NCI-H748 (cell line): ENCODE measurements at regions not wholly inside any gene's neighbourhood (a gene's known extent, or its start where the extent isn't known, plus 50 kb on each side); places are given as distances from the start of the nearest gene placed in this dataset.
A peak's percentile ranks its signal among the peaks of the same experiment; 100 is the strongest.

Experiments used
- DNase-seq: peaks from one replicate; lab custom pipeline; 2025; ENCODE audit not compliant: unreplicated experiment; lab: John Stamatoyannopoulos, UW

- DNase-seq = no peak
These were observed 390.1 kb downstream of the ZFHX3 start for GRCh38 chr16:72657791-72658190.

DNA sequence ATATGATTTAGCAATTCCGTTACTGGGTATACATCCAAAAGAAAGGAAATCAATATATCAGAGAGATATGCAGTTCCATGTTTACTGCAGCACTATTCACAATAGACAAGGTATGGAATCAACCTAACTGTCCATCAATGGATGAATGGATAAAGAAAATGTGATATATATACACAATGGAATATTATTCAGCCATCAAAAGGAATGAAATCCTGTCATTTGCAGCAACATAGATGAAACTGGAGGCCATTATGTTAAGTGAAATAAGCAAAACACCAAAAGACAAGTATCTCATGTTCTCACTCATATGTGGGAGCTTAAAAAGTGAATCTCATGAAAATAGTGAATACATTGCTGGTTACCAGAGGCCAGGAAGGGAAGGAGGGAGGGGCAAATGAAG, 390.8 kb downstream of the ZFHX3 start:
- no peak for DNase-seq

- DNase-seq = no peak
These were observed 393.4 kb downstream of the ZFHX3 start for GRCh38 chr16:72654535-72654934.

GRCh38 chr16:72649254-72649944, 398.5 kb downstream of the ZFHX3 start:
- no peak for DNase-seq

DNA sequence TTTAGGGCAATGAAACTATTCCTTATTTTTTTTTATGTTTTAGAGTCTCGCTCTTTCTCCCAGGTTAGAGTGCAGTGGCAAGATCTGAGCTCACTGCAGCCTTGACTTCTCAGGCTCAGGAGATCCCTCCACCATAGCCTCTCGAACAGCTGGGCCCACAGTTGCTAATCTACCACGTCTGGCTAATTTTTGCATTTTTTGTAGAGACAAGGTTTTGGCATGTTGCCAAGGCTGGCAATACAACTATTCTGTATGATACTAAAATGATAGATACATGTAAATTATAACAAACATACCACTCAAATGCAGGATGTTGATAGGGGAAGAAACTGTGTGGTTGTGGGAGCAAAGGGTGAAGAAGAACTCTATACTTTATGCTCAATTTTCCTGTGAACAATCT, 401.3 kb downstream of the ZFHX3 start:
- DNase-seq = no peak

- no peak for DNase-seq
These were observed 402.4 kb downstream of the ZFHX3 start for GRCh38 chr16:72645538-72645937.

DNA sequence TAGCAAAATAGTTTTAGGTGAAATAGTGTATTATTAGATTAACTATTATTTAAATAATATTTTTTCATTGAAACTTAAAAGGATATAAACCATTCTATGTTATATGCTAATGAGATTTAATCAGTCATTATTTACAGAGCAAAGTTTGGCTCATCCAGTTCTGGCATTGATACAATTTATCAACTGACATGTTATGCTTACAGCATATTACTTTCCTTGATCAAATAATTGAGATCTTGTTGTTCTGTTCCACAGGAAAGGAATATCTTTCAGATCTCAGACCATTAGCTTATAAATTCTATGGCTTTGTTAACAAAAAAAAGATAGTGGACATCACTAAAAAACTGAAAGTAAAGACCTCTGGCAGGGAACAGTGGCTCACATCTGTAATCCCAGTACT, 403.0 kb downstream of the ZFHX3 start:
- DNase-seq = no peak

DNA sequence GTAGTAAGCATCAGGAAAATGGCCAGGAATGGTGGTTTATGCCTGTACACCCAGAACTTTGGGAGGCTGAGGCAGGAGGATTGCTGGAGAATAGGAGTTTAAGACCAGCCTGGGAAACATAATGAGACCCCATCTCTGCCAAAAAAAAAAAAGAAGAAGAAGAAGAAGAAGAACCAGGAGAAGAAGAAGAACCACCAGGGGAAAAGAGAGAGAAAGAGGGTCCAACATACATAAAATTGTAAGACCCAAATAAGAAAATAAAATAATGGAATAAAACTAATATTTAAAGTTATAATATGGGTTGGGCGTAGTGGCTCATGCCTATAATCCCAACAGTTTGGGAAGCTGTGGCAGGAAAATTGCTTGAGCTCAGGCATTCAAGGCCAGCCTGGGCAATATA, 408.4 kb downstream of the ZFHX3 start:
- DNase-seq = no peak

GRCh38 chr16:72637306-72637705, 410.6 kb downstream of the ZFHX3 start:
- no peak for DNase-seq

- no peak for DNase-seq
These were observed 412.2 kb downstream of the ZFHX3 start for GRCh38 chr16:72635694-72636093.

GRCh38 chr16:72635104-72635503, 412.8 kb downstream of the ZFHX3 start:
- no peak for DNase-seq

GRCh38 chr16:72627182-72627896, 420.6 kb downstream of the ZFHX3 start:
- peak; percentile 24 for DNase-seq

DNA sequence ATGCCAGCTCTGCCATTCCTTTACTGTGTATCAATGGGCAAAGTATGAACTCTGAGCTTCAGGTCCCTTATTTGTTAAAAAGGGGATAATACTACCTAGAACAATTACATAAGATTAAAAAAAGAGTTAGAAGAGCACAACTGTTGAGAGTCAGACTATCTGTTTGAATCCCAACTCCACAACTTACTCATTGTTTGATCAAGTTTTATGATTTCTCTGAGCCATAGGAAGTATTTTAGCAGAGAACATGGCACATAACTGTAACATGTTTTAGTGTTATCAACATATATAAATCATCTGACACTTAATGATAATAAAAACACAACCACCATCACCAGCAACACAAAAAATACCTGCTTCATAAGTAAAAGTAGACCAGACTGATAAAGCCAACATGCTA, 421.3 kb downstream of the ZFHX3 start:
- DNase-seq = no peak

GRCh38 chr16:72621651-72622050, 426.3 kb downstream of the ZFHX3 start:
- no peak for DNase-seq

DNA sequence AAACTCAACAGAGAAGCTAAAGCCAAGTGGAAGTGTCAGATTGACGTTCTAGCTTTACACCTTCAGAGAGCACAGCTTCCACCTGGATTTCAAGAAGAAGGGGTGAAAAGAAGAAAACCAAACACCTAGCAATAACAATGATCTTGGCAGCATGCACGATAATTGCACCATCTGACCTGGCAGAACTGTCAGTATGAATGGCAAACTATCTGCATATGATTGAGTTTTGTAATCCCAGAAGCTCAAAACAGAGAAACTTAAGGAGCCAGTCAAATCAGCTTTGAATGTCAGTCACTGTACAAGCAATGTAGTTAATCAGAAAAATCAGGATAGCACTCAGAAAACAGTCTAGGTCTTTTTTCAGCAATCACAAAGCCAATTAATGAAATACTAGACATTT, 427.1 kb downstream of the ZFHX3 start:
- DNase-seq = no peak

GRCh38 chr16:72620348-72620747, 427.6 kb downstream of the ZFHX3 start:
- DNase-seq = no peak

DNA sequence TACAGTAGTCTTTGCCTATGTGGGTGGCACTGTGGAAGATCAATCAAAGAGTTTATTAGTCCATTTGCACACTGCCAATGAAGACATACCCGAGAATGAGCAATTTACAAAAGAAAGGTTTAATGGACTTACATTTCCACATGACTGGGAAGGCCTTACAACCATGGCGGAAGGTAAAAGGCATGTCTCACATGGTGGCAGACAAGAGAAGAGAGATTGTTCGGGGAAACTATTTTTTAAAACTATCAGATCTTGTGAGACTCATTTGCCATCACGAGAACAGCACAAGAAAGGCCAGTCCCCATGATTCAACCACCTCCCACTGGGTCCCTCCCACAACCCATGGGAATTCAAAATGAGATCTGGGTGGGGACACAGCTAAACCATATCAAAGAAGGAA, 432.1 kb downstream of the ZFHX3 start:
- DNase-seq = no peak

GRCh38 chr16:72612718-72613117, 435.2 kb downstream of the ZFHX3 start:
- no peak for DNase-seq

- no peak for DNase-seq
These were observed 435.7 kb downstream of the ZFHX3 start for GRCh38 chr16:72612256-72612655.

DNA sequence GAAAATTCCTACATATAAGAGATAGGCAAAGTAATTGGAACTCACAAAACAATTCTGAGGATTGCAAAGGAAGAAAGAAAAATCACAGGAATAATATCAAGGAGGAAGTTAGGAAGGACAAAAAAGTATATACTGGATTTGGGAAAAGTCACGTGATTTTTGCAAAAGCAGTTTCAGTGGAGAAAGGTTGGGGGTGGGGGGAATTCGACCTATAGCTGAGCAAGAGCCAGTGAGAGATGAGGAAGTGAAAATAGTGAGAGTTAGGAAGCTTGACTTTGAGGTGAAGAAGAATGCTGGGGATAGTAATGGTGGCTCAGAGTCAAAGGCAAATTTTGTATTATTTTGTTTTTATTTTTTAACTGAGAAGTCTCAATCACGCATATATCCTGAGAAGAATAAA, 438.0 kb upstream of the PMFBP1 start:
- no peak for DNase-seq

DNA sequence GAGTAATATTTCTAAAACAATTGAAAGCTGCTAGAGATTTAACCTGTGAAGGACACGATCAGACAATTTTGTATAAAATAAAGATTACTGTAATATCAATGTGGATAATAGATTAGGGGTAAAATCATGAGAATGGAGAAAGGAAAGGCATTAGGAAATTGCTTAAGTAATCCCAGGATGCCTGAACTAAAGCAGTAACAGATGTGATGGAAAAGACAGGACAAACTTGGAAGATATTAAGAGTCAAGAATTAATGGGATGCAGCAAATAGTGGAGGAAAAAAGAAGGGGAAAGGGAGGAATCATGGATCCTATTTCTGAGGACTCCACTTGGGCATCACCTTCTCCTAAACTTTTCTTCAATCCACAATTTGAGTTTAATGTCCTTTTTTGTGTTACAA, 437.1 kb upstream of the PMFBP1 start:
- DNase-seq = no peak

- no peak for DNase-seq
These were observed 432.4 kb upstream of the PMFBP1 start for GRCh38 chr16:72604375-72604774.

DNA sequence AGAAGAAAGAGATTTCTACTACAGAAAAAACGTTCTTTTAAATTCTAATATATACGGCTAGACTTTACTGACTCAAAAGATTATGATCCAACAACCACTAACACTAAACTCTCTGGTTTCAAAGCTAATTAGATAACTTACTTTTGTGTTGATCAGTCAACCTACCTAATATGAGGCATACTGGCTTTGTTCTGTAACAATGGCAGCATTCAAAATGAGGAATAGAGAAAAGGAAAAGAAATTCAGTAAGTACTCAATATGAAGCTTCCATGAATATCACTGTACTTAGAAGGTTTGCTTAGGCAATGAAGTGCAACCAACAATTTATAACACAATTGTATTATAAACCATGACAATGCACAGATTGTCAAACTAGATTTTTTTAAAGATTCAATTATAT, 430.5 kb upstream of the PMFBP1 start:
- no peak for DNase-seq
